SK-N-SH (cell line): ENCODE measurements at regions not wholly inside any gene's neighbourhood (a gene's known extent, or its start where the extent isn't known, plus 50 kb on each side); places are given as distances from the start of the nearest gene placed in this dataset.

Experiments
- CTCF ChIP-seq: fragments of 200-600 bp; sonication (generic); IDR thresholded peaks from 2 replicates; pipeline ENCODE4 v1.6.1; 2017; ENCODE audit warnings: antibody characterized with exemption, mild to moderate bottlenecking, moderate library complexity
- GABPA ChIP-seq: IDR thresholded peaks from 2 replicates; pipeline ENCODE4 v1.4.0; 2012; ENCODE audit warnings: low read depth, mild to moderate bottlenecking
- JUND ChIP-seq: IDR thresholded peaks from 2 replicates; pipeline ENCODE4 v1.4.0; 2012
- MAX ChIP-seq: IDR thresholded peaks from 2 replicates; pipeline ENCODE4 v1.4.0; 2012; ENCODE audit warnings: low read depth
- MEF2A ChIP-seq: IDR thresholded peaks from 2 replicates; pipeline ENCODE4 v1.4.0; 2012; ENCODE audit warnings: low read depth, borderline replicate concordance
- POLR2AphosphoS5 ChIP-seq: IDR thresholded peaks from 2 replicates; pipeline ENCODE4 v1.6.1; 2012; ENCODE audit warnings: low read depth, low read length
- RAD21 ChIP-seq: IDR thresholded peaks from 2 replicates; pipeline ENCODE4 v1.6.1; 2012; ENCODE audit warnings: mild to moderate bottlenecking, low read length
- SMC3 ChIP-seq: IDR thresholded peaks from 2 replicates; pipeline ENCODE4 v1.6.1; 2012; ENCODE audit warnings: low read depth, low read length, improper control_type of control experiment
- TAF1 ChIP-seq: IDR thresholded peaks from 2 replicates; pipeline ENCODE4 v1.6.1; 2012; ENCODE audit warnings: low read depth, mild to moderate bottlenecking, low read length, moderate library complexity, borderline replicate concordance
- TCF12 ChIP-seq: IDR thresholded peaks from 2 replicates; pipeline ENCODE4 v1.4.0; 2012
- YY1 ChIP-seq: IDR thresholded peaks from 2 replicates; pipeline ENCODE4 v1.4.0; 2012; ENCODE audit warnings: low read depth, mild to moderate bottlenecking
- TF ChIP-seq, protein P1 (sequence below): IDR thresholded peaks from 2 replicates; pipeline ENCODE4 v1.4.0; 2012; ENCODE audit warnings: low read depth, borderline replicate concordance

GRCh38 chr5:74367934-74368333, 272.6 kb downstream of the ENC1 start:
- TF ChIP-seq CTCF (no peak), SMC3 (no peak), RAD21 (no peak), TCF12 (no peak), GABPA (no peak), MEF2A (no peak), POLR2AphosphoS5 (no peak), MAX (no peak), JUND (no peak), TAF1 (no peak), YY1 (no peak)
- TF ChIP-seq, protein P1, sequence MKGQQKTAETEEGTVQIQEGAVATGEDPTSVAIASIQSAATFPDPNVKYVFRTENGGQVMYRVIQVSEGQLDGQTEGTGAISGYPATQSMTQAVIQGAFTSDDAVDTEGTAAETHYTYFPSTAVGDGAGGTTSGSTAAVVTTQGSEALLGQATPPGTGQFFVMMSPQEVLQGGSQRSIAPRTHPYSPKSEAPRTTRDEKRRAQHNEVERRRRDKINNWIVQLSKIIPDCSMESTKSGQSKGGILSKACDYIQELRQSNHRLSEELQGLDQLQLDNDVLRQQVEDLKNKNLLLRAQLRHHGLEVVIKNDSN, result no peak
